ENCODE measurements at regions not wholly inside any gene's neighbourhood (a gene's known extent, or its start where the extent isn't known, plus 50 kb on each side); places are given as distances from the start of the nearest gene placed in this dataset.

GRCh38 chr3:182303169-182303568 is 490.1 kb upstream of the ATP11B start:
- no peaks in the 10 kb centered on the region for H3K9me3 ChIP-seq (ENCODE audit: control extremely low read depth in 1 of 3, control insufficient read depth in 2 of 3, insufficient read depth in 1 of 3, low read length in 2 of 3)
- Mint-ChIP-seq H3K27me3 (no peaks in the 10 kb centered on the region), H3K9me3 (ENCODE audit: insufficient read depth) (no peaks in the 10 kb centered on the region), H3K4me1 (no peaks in the 10 kb centered on the region), H3K4me3 (no peak overlapping the region), H3K27ac (no peak overlapping the region)
- TF ChIP-seq CTCF (IDR thresholded peaks at IDR 0.05), result no peak
- ChIA-PET POLR2A (no interaction called here), CTCF (no interaction called here)
- H2AFZ ChIP-seq (ENCODE audit: insufficient read depth, low read depth, low read length, poor library complexity, severe bottlenecking), result no peak overlapping the region
- no peak overlapping the region for H3K27ac ChIP-seq (ENCODE audit: low read length in 2 of 2)
- H3K27me3 ChIP-seq (replicated peaks in 1 of 4; ENCODE audit: control extremely low read depth in 1 of 4, control insufficient read depth in 3 of 4, insufficient read depth in 4 of 4, low read length in 3 of 4), result no peaks in the 10 kb centered on the region
- H3K4me2 ChIP-seq (replicated peaks; ENCODE audit: low read depth, low read length, poor library complexity, severe bottlenecking), result no peak overlapping the region
- no peaks in the 10 kb centered on the region for H4K20me1 ChIP-seq (ENCODE audit: control insufficient read depth, insufficient read depth, low read length, poor library complexity, severe bottlenecking)
- no peak for DNase-seq
- no peak for ATAC-seq (ENCODE audit: low read depth)
- intact Hi-C loops (cut with micrococcal nuclease), result no loop called here
- no peaks in the 10 kb centered on the region for H3K36me3 ChIP-seq (replicated peaks in 1 of 2; ENCODE audit: control extremely low read depth in 1 of 2, control insufficient read depth in 1 of 2, extremely low read depth in 1 of 2, insufficient read depth in 2 of 2, low read length in 1 of 2)
- WGBS (ENCODE audit: insufficient coverage), result no CpG with 5 or more reads among the region's 1 CpG
- no peaks in the 10 kb centered on the region for H3K4me1 ChIP-seq (ENCODE audit: control insufficient read depth in 2 of 2, insufficient read depth in 2 of 2, low read length in 2 of 2)
- no peak overlapping the region for H3K9ac ChIP-seq (ENCODE audit: low read length)
- no peak overlapping the region for H3K4me3 ChIP-seq (ENCODE audit: control extremely low read depth in 1 of 5, extremely low read depth in 1 of 5, insufficient read depth in 1 of 5, low read depth in 2 of 5, low read length in 4 of 5)
- H3K79me2 ChIP-seq (ENCODE audit: control insufficient read depth, insufficient read depth, low read length), result no peaks in the 10 kb centered on the region

GRCh38 chr3:182305881-182306665 is 487.2 kb upstream of the ATP11B start:
- H3K4me2 ChIP-seq (replicated peaks; ENCODE audit: low read depth, low read length, poor library complexity, severe bottlenecking), result no peak overlapping the region

More at GRCh38 chr3:182305881-182306665, 487.2 kb upstream of the ATP11B start:
- TF ChIP-seq EZH2 (IDR thresholded peaks at IDR 0.05; ENCODE audit: borderline replicate concordance, insufficient read depth, low read depth, low read length, poor library complexity, severe bottlenecking) (no peak), CTCF (IDR thresholded peaks at IDR 0.05) (no peak)
- H3K9me3 ChIP-seq (ENCODE audit: control extremely low read depth in 1 of 3, control insufficient read depth in 2 of 3, insufficient read depth in 1 of 3, low read length in 2 of 3), result no peaks in the 10 kb centered on the region
- POLR2A ChIA-PET, result no interaction called here
- H2AFZ ChIP-seq (ENCODE audit: insufficient read depth, low read depth, low read length, poor library complexity, severe bottlenecking), result no peak overlapping the region
- H3K36me3 ChIP-seq (replicated peaks in 1 of 2; ENCODE audit: control extremely low read depth in 1 of 2, control insufficient read depth in 1 of 2, extremely low read depth in 1 of 2, insufficient read depth in 2 of 2, low read length in 1 of 2), result no peaks in the 10 kb centered on the region
- Mint-ChIP-seq H3K9me3 (ENCODE audit: insufficient read depth) (no peaks in the 10 kb centered on the region), H3K27me3 (no peaks in the 10 kb centered on the region), H3K27ac (no peak overlapping the region), H3K4me3 (no peak overlapping the region), H3K4me1 (no peaks in the 10 kb centered on the region)
- WGBS (ENCODE audit: insufficient coverage), result 84% methylated on average over 4 of the region's 6 CpGs
- intact Hi-C loops (cut with micrococcal nuclease), result no loop called here
- H3K27me3 ChIP-seq (replicated peaks in 1 of 4; ENCODE audit: control extremely low read depth in 1 of 4, control insufficient read depth in 3 of 4, insufficient read depth in 4 of 4, low read length in 3 of 4), result no peaks in the 10 kb centered on the region
- CTCF ChIA-PET, result no interaction called here
- H3K4me3 ChIP-seq (ENCODE audit: control extremely low read depth in 1 of 5, extremely low read depth in 1 of 5, insufficient read depth in 1 of 5, low read depth in 2 of 5, low read length in 4 of 5), result no peak overlapping the region
- ATAC-seq (ENCODE audit: low read depth), result no peak
- H3K4me1 ChIP-seq (ENCODE audit: control insufficient read depth in 2 of 2, insufficient read depth in 2 of 2, low read length in 2 of 2), result no peaks in the 10 kb centered on the region
- H3K79me2 ChIP-seq (ENCODE audit: control insufficient read depth, insufficient read depth, low read length), result no peaks in the 10 kb centered on the region
- no peaks in the 10 kb centered on the region for H4K20me1 ChIP-seq (ENCODE audit: control insufficient read depth, insufficient read depth, low read length, poor library complexity, severe bottlenecking)
- DNase-seq, result no peak
- no peak overlapping the region for H3K27ac ChIP-seq (ENCODE audit: low read length in 2 of 2)
- no peak overlapping the region for H3K9ac ChIP-seq (ENCODE audit: low read length)
